ENCODE measurements at regions not wholly inside any gene's neighbourhood (a gene's known extent, or its start where the extent isn't known, plus 50 kb on each side); places are given as distances from the start of the nearest gene placed in this dataset.

DNA sequence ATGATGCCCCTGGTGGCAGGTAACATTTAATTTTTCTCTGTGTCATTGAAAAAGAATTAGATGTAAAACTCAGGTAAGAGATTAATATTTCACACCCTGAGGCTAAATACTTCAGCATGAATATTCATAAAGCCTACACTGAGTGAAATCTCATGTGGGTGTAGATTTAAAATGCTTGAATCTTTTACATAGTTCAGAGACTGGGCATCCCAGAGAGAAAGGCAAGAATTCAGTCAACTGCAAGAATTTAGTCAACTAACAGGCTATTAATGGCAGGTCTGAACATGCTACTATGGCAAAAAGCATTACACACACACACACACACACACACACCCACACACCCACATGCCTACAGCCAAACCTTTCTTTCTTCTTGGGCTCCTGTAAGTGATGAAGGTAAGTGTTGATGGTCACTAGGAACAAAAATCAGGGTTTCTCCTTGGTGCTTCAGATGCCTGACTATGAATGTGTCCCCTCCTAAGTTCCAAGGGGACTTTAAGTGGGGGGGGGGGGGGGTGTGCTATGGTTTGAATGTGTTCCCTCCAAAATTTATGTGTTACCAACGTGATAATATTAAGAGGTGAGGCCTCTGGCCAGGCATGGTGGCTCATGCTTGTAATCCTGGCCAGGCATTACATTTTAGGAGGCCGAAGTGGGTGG, 63.7 kb upstream of the PSMD7 start:
- DNase-seq, result no peak
- no peak for ATAC-seq (ENCODE audit: poor library complexity)
- intact Hi-C loops (cut with DNase I), result no loop called here

DNA sequence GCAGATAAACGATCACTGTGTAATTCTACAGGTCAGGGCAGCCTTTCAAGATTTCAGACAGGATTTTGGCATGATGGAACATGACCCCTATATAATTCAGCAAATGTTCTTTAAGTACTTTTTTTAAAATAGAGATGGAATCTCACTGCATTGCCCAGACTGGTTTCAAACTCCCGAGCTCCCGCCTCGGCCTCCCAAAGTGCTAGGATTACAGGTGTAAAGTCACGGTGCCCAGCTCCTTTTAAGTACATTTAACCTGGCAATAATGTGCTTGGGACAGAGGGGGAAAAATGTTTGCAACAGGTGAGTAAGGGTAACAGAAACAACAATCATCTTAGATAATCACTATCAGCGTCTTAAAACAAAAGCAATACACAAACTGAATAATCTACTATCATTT, 66.5 kb upstream of the PSMD7 start:
- intact Hi-C loops (cut with DNase I), result no loop called here
- no peak for ATAC-seq (ENCODE audit: poor library complexity)
- no peak for DNase-seq

DNA sequence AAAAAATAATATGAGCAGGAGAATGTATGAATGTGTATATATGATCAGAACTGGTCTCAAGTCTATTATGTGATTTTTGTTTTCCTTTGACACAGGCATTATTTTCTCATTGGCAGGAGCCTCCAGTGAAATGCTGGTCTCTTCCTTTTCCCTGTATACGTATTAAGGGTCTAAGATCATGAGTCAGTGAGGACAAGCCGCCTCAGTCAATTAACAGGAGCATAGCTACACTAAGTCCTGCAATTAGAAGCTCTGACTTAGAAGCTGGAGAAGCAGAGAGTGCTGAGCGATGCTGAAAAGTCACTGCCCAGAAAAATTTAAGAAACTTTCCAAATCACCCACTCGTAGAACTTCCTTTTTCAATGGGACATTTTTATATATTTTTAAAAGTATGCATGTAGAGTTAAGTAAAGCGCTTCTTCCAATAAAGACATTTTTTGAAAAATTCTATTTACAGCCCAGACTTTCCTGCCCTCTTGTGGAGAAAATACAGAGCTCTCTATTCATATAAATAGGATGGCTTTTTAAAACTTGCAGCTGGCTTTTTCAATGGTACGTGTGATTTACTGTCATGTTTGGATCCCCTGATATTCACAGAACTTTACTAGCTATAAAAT, 70.2 kb upstream of the PSMD7 start:
- no peak for ATAC-seq (ENCODE audit: poor library complexity)
- intact Hi-C loops (cut with DNase I), result no loop called here

DNA sequence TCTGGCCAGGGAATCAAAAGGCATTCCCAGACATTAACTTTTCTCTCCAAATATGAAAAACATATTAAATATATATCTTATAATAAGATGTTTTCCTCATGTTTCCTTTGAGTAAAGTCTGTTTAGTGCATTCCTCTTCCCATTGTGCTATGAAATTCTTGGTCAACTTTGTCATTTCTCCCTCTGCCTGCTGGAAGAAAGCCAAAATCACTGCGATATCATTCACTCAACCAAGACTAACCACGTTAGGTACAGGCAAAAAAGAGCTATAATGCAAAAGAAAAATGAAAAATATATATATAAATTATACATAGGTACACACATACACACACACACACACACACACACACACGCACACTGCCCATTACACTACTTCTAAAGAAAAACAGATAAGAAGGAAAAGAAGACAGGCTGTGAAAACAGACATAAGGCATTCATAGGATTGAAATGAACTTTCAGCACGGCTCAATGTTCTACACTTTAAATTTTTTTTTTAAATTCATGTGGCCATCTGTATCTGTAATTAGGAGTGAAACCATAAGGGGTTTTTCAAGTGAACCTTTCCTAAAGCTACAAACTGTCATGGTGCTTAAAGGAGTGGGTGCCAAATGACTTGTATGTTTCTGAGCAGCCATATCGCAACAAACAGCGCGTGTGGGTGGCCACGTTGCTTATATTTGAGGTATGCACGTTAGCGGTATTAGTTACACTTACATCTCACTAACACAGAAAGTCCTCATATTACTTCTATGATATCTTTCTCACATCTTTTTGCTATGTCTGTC, 71.6 kb upstream of the PSMD7 start:
- DNase-seq (no peak), ATAC-seq (ENCODE audit: poor library complexity) (no peak)
- intact Hi-C loops (cut with DNase I), result no loop called here

More for the DNA sequence above, 70.2 kb upstream of the PSMD7 start:
- no peak for DNase-seq

DNA sequence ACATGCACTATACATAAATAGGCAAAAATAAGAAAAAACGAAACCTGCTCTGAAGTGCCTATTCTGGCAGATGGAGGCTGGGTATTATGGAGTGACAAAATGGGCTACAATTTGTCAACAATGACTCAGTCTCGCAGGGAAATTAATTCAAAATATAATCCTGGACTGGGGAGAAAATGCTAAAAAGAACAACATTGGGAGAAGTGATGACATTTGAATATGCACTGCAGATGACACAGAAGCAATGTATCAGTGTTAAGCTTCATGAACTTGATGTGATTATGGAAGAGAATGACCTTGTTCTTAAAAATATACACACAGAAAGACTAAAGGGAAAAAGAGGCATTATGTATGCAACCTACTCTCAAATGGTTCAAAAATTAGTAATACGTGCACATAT, 74.8 kb upstream of the PSMD7 start:
- intact Hi-C loops (cut with DNase I), result no loop called here
- no peak for ATAC-seq (ENCODE audit: poor library complexity)
- no peak for DNase-seq

DNA sequence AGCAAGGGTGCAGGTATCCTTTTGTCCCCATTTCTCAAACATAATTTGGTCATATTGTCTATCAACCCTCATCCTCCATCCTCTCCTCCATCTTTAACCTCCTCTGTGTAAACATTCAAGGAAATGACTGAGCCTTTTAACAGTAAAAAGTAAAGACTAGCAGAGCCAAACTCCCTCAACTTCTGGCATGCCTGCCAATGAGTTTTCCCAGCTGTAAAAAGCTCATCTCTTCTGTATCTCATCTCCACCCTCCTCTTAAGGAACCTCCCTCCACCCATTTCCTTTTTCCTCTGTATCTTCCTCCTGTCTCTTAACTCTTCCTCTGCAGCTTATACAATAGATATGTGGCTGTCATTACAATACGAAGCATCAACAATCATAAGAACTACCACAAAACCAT, 76.9 kb upstream of the PSMD7 start:
- ATAC-seq (ENCODE audit: poor library complexity), result no peak
- intact Hi-C loops (cut with DNase I), result no loop called here
- no peak for DNase-seq

DNA sequence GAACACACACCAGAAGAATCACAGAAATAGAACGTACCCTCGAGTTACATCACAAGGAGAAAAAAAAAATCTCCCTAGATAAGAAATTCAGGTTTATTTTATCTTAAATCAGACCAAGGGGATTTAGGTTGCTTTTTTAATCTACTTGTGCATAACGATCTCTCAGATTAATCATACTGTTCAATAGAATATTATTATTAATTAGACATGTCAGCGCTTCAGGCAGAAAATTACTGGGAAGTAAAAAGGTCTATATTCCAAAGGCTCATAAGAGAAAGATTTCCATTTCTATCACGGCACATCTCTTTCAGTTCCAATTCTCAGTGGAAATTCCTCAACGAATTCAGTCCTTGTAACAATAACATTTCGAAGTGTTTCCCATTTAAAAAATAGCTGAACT, 77.7 kb upstream of the PSMD7 start:
- ATAC-seq (ENCODE audit: poor library complexity), result no peak

DNA sequence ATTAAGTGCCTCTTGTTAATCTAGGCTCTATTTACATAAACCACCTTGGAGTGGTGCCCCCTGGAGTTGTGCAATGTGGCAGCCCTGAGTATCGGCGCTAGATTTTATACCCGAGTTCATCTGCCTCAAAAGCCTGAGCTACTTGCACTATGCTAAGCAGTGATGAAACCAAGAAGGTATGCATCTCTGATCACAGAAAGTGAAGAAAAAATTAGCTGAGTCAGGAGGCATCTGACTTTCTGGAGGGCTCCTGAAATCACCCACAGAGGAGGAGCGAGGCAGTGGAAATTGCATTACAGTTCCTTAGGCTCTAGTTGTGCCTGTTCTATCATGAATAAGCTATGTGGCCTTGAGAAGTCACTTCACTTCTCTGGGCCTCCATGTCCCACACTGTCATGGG, 80.3 kb upstream of the PSMD7 start:
- ATAC-seq (ENCODE audit: poor library complexity), result no peak
- intact Hi-C loops (cut with DNase I), result no loop called here
- no peak for DNase-seq

More for the DNA sequence above, 77.7 kb upstream of the PSMD7 start:
- intact Hi-C loops (cut with DNase I), result no loop called here
- DNase-seq, result no peak

DNA sequence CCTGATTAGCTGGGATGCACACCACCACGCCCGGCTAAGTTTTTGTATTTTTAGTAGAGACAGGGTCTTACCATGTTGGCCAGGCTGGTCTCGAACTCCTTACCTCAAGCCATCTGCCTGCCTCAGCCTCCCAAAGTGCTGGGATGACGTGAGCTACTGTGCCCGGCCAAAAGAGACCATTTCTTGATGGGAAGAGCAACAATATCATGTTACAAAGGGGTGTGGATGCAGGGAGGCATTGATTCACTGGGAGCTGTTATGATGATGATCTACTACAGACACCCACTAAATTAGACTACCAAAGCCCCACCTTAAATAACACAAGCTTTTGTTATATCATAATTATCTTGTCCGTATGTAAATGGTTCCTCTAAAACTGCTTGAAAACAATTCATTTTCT, 81.4 kb upstream of the PSMD7 start:
- intact Hi-C loops (cut with DNase I), result no loop called here
- no peak for ATAC-seq (ENCODE audit: poor library complexity)

DNA sequence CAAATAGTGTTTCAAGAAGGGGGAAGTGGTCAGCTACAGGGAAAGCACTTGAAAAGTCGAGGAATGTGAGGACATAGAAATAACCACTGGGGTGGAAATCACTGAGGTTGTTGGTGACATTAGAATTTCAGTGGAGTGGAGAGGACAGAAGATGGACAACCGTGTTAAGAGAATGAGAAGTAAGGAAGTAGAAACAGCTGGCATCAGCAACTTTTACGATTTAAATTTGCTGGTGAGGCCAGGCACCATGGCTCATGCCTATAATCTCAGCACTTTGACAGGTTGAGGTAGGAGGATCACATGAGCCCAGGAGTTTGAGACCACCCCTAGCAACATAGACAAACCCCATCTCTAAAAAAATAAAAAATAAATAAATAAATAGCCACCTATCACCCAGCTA, 83.2 kb upstream of the PSMD7 start:
- intact Hi-C loops (cut with DNase I), result no loop called here
- DNase-seq (no peak), ATAC-seq (ENCODE audit: poor library complexity) (no peak)

More for the DNA sequence above, 81.4 kb upstream of the PSMD7 start:
- DNase-seq, result no peak

DNA sequence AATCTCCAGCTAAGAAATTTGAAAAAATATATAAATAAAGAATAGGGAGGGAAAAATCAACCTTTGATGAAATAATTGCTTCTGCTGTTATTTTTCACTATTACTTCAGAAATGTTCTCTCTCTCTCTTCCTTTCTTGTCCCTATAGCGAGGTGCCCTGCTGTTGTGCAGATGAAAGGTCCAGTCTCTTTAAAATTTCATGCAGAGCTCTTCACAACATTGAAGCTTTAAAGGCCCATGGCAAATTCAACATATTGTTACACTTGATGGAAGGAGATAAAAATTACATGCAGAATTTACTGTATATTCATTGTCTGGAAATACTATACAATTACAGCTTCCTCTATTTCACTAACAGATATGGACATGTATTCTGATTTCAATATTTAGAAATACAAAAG, 86.4 kb upstream of the PSMD7 start:
- intact Hi-C loops (cut with DNase I), result no loop called here
- no peak for ATAC-seq (ENCODE audit: poor library complexity)
- no peak for DNase-seq

DNA sequence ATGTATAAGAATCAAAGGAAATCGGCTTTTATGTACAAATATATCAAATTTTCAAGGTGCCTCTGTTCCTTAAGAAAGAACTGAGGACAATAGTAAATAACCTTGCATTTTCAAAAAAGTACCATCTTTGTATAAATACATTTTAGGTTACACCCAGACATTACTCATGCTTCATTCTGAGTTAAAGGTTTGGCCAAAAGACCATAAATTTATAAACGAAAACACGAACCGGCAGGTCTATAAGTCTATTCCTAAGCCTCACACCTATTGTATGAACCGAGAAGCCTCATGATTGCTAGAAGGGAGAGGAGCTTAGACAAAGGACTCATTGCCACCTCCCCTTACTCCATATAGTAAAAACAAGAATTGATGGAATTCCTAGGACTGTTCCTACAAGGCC, 94.6 kb upstream of the PSMD7 start:
- ATAC-seq (ENCODE audit: poor library complexity) (no peak), DNase-seq (no peak)
- intact Hi-C loops (cut with DNase I), result no loop called here

DNA sequence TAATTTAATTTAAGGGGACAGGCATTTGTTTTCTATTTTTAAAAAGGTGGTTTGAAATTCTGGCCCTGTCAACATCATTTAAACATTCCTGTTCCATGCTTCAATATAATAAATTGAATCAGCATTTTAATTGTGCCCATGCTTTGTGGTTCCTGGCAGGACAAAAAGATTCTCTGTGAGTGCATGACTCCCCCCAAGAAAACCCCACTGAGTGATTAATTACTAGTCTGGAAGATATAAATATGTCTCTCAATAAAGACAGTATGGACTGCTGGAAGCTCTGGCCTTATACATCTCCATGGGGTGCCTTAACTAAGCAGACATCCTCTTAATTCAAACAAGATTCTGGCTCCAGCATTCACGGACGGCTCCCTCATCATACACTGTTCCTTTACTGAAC, 95.0 kb upstream of the PSMD7 start:
- ATAC-seq (ENCODE audit: poor library complexity), result no peak
- intact Hi-C loops (cut with DNase I), result no loop called here
- DNase-seq, result no peak

DNA sequence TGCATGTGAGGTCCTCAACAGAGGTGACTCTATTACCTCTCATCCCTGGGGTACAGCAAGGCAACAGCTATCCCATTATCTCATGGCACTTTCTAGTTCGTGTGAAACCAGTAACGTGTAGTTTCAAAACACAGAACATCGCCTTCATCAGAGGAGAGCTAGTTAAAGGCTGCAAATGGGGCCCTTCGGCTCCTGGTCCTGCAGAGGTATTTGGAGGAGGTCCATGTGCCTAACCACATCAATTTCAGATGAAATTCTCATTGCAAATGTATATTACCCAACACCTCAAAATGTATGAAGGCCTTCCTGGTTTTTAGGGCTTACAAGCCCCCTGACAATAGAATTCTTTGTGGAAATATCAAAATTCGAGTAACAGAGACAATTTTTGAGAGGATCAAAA, 95.7 kb upstream of the PSMD7 start:
- DNase-seq (no peak), ATAC-seq (ENCODE audit: poor library complexity) (no peak)
- intact Hi-C loops (cut with DNase I), result no loop called here

DNA sequence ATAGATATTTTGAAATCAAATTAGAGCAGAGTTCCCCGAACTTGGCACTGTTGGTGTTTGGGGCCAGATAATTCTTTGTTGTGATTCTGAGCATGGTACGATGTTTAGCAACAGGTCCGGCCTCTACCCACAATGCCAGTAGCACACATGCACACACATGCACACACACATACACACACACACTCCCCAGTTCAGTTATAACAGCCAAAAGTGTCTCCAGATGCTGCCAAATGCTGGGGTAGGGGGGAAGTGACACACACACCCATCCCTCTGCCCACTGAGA, 96.8 kb upstream of the PSMD7 start:
- intact Hi-C loops (cut with DNase I), result no loop called here
- DNase-seq, result no peak
- no peak for ATAC-seq (ENCODE audit: poor library complexity)

DNA sequence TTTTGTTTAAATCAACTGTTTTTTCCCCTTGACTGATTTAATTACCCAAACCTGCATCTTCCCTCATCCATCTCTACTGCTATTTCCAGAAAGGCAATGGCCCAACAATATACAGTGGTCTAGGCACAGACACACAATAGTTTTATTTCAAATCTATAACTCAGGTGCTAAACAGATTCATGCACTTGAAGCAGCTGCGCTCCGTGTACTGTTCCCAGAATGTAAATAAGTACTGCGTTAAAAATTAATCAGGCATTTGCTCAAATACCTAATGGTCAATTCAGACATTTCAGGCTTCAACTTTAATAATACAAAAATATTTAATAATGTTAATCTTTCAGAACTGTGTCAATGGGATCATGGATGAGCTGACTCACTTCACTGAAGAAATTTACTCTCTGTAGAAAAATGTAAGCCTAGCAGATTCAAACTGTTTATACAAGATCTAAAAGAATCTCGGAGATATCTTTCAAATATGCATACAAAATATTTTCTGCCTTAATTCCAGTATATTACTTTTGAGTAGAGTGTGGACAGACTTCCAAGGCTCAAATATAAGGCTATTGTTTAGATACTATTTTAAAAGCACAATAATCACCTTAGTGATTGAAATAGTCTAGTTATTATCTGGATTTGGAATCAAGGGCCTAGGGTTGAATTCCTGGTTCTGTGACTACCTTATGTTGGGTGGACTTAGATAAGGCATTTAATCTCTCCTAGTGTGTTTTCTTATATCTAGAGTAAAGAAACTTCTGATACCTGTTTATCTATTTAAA, 97.4 kb upstream of the PSMD7 start:
- no peak for ATAC-seq (ENCODE audit: poor library complexity)
- intact Hi-C loops (cut with DNase I), result no loop called here

DNA sequence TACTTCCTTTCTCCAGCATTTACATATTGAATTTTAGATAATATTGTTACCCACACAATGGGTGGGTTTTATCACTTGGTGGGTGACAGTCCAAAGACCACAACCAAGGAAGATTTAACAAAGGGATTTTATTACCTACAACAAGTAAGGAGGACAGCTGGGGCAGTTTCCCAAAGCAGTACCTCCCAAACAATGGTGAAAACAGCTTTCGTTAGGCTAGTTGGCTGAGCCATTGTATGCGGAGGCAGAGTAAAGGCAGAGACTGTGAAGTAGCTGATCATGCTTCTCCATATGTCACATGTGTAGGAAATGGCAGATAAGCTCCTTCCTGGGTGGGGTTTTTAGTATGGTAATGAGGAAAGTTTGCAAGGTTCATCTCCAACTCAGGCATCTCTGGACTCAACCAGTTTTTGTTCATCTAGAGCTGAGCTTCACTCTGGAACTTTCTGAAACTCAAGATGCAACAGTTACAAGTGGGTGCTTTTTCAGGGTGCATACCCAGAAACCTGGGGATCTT, 104.3 kb upstream of the PSMD7 start:
- no peak for DNase-seq

More for the DNA sequence above, 97.4 kb upstream of the PSMD7 start:
- no peak for DNase-seq

DNA sequence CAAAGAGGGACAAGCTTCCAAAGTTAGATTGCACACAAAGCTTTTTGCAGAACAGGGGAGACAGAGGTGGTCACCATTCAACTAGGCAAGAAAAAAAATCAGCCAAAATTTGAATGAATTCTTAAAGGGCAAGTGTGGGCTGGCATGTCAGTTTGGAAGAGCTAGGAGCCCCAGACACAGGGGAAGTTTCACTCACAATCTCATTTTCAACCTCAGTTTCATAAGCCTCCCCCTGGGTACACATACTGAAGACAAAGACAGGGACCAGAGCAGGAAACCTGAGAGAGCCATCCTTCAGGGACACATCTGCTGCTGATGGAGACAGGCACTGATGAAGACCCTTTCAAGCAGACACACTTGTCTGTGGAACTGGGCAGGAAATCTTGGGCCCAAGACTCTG, 106.3 kb upstream of the PSMD7 start:
- ATAC-seq (ENCODE audit: poor library complexity) (no peak), DNase-seq (no peak)
- intact Hi-C loops (cut with DNase I), result no loop called here

More for the DNA sequence above, 104.3 kb upstream of the PSMD7 start:
- intact Hi-C loops (cut with DNase I), result no loop called here
- ATAC-seq (ENCODE audit: poor library complexity), result no peak

DNA sequence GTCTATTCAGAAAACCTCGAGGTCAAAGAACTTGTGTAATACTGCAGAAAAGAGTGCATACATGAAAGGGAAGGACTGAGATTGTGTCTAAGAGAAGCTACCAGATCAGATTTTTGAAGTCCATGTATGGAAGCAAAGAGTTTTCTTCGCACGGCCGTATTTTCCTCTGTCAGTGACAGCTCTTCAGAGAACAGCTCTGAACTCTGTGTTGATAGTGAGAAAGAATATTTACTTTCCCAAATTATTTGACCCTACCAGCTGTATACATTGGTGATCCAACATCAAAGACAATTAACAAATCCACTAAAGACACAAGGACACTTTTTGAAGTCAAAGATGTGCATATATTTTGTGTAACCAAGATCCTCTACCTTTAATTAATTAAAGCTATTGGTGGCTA, 107.8 kb upstream of the PSMD7 start:
- intact Hi-C loops (cut with DNase I), result no loop called here
- DNase-seq (no peak), ATAC-seq (ENCODE audit: poor library complexity) (no peak)

Measured in Right ventricle myocardium superior (tissue), 1 donor.